H1 (cell line): ENCODE measurements at regions not wholly inside any gene's neighbourhood (a gene's known extent, or its start where the extent isn't known, plus 50 kb on each side); places are given as distances from the start of the nearest gene placed in this dataset.

ENCODE experiments used
- CTCF ChIA-PET: fragments of 300-600 bp; sonication (Branson Sonifier 250); formaldehyde crosslinking; loops from one replicate; lab custom pipeline; 2021; ENCODE audit not compliant: partially characterized antibody; lab: Charles Lee
- POLR2A ChIA-PET: fragments of 300-600 bp; sonication (Branson Sonifier 250); formaldehyde crosslinking; loops from one replicate; lab custom pipeline; 2021; ENCODE audit warnings: inconsistent platforms; ENCODE audit not compliant: partially characterized antibody; lab: Charles Lee
- DNase-seq, 2 experiments: peaks; one replicate each; pipeline versions ENCODE4 v3.0.0 to v3.0.0-alpha.2; 2010 to 2022; ENCODE audit warnings: low spot score in 2 of 2, low read depth in 1 of 2, mixed read lengths in 1 of 2
- FAIRE-seq: peaks from 2 replicates; lab custom pipeline; 2011; peaks lifted over from hg19 to GRCh38; lab: Jason Lieb, UNC
- H2AFZ ChIP-seq: 2 replicates; pipeline ENCODE4 v1.8.1; 2012; ENCODE audit warnings: low read length, inconsistent platforms
- H2AK5ac ChIP-seq: 2 replicates; pipeline ENCODE4 v1.6.1; 2013; ENCODE audit warnings: low read depth, low read length
- H2BK120ac ChIP-seq: replicated peaks from 2 replicates; pipeline ENCODE3; 2013; ENCODE audit warnings: low read depth, low read length, inconsistent platforms
- H2BK12ac ChIP-seq: 2 replicates; pipeline ENCODE4 v1.6.1; 2013; ENCODE audit warnings: low read depth, low read length
- H2BK15ac ChIP-seq: 2 replicates; pipeline ENCODE4 v1.6.1; 2013; ENCODE audit warnings: low read length
- H2BK20ac ChIP-seq: 2 replicates; pipeline ENCODE4 v1.6.1; 2013; ENCODE audit warnings: low read length
- H2BK5ac ChIP-seq: 2 replicates; pipeline ENCODE4 v1.6.1; 2013; ENCODE audit warnings: low read depth, low read length
- H3K14ac ChIP-seq: 2 replicates; pipeline ENCODE4 v1.6.1; 2013; ENCODE audit warnings: inconsistent platforms; ENCODE audit not compliant: insufficient read length
- H3K18ac ChIP-seq: 2 replicates; pipeline ENCODE4 v1.6.1; 2013; ENCODE audit warnings: low read length; ENCODE audit errors: extremely low read depth
- H3K23ac ChIP-seq: 2 replicates; pipeline ENCODE4 v1.6.1; 2013; ENCODE audit warnings: inconsistent platforms; ENCODE audit not compliant: insufficient read length
- H3K23me2 ChIP-seq: 2 replicates; pipeline ENCODE4 v1.6.1; 2013; ENCODE audit warnings: low read depth, low read length
- H3K27ac ChIP-seq: 2 replicates; pipeline ENCODE4 v1.6.1; 2011; ENCODE audit warnings: low read depth, low read length, inconsistent platforms
- H3K27me3 ChIP-seq, 4 experiments: replicated peaks in 1 of 4; 1 replicate in 1 of 4; 2 replicates in 3 of 4; pipeline versions ENCODE4 v1.6.1 to v1.8.1; 2011 to 2013; ENCODE audit warnings: low read length in 3 of 4, mild to moderate bottlenecking in 3 of 4, inconsistent platforms in 2 of 4, mixed read lengths in 2 of 4, moderate library complexity in 1 of 4; ENCODE audit not compliant: control insufficient read depth in 3 of 4, insufficient read depth in 3 of 4; ENCODE audit errors: extremely low read depth in 1 of 4
- H3K36me3 ChIP-seq, 4 experiments: 2 replicates each; pipeline versions ENCODE4 v1.6.1 to v1.8.1; 2011 to 2013; ENCODE audit warnings: mild to moderate bottlenecking in 4 of 4, low read length in 3 of 4, moderate library complexity in 2 of 4, control low read depth in 1 of 4, inconsistent platforms in 1 of 4; ENCODE audit not compliant: insufficient read depth in 4 of 4, control insufficient read depth in 2 of 4
- H3K4ac ChIP-seq: replicated peaks from 2 replicates; pipeline ENCODE3; 2013; ENCODE audit warnings: low read length, low read depth, mixed read lengths, inconsistent platforms; ENCODE audit not compliant: insufficient read length
- H3K4me1 ChIP-seq, 4 experiments: replicated peaks in 1 of 4; 1 replicate in 1 of 4; 2 replicates in 3 of 4; pipeline versions ENCODE4 v1.6.1 to v1.8.1; 2011 to 2013; ENCODE audit warnings: low read length in 3 of 4, inconsistent platforms in 2 of 4, mixed read lengths in 1 of 4; ENCODE audit not compliant: insufficient read depth in 4 of 4, control insufficient read depth in 3 of 4
- H3K4me2 ChIP-seq, 2 experiments: 2 replicates each; pipeline versions ENCODE4 v1.6.1 to v1.8.1; 2011 to 2013; ENCODE audit warnings: low read depth in 2 of 2, low read length in 2 of 2, control low read depth in 1 of 2, inconsistent platforms in 1 of 2, mild to moderate bottlenecking in 1 of 2; ENCODE audit not compliant: insufficient read depth in 1 of 2
- H3K4me3 ChIP-seq, 4 experiments: fragments of 200-600, 300-600 bp in 1 of 4; sonication (generic), shearing (Covaris generic), sonication (Bioruptor Twin) in 1 of 4; 2 replicates each; pipeline versions ENCODE4 v1.5.1 to v1.8.1; 2011 to 2016; ENCODE audit warnings: low read length in 4 of 4, low read depth in 3 of 4, control low read depth in 2 of 4, inconsistent platforms in 2 of 4, mild to moderate bottlenecking in 2 of 4, mixed read lengths in 1 of 4, moderate library complexity in 1 of 4; ENCODE audit not compliant: insufficient read depth in 2 of 4; ENCODE audit errors: extremely low read depth in 1 of 4
- H3K56ac ChIP-seq: replicated peaks from 2 replicates; pipeline ENCODE3; 2013; ENCODE audit warnings: low read depth, mild to moderate bottlenecking, mixed read lengths, low read length, inconsistent platforms; ENCODE audit not compliant: insufficient read length
- H3K79me1 ChIP-seq: 2 replicates; pipeline ENCODE4 v1.6.1; 2013; ENCODE audit warnings: low read depth, low read length, control low read depth
- H3K79me2 ChIP-seq, 2 experiments: 2 replicates each; pipeline versions ENCODE4 v1.6.1 to v1.8.1; 2012 to 2013; ENCODE audit warnings: low read length in 2 of 2, mild to moderate bottlenecking in 2 of 2, inconsistent platforms in 1 of 2; ENCODE audit not compliant: insufficient read depth in 2 of 2, control insufficient read depth in 1 of 2
- H3K9ac ChIP-seq, 4 experiments: replicated peaks in 1 of 4; 1 replicate in 1 of 4; 2 replicates in 3 of 4; pipeline versions ENCODE4 v1.6.1 to v1.8.1; 2011 to 2013; ENCODE audit warnings: low read depth in 3 of 4, low read length in 3 of 4, control low read depth in 2 of 4, mild to moderate bottlenecking in 2 of 4, moderate library complexity in 2 of 4, inconsistent platforms in 1 of 4; ENCODE audit errors: extremely low read depth in 1 of 4
- H3K9me3 ChIP-seq, 2 experiments: 2 replicates each; pipeline versions ENCODE4 v1.6.1 to v1.8.1; 2012 to 2013; ENCODE audit warnings: mild to moderate bottlenecking in 2 of 2, moderate library complexity in 2 of 2, control low read depth in 1 of 2, inconsistent platforms in 1 of 2, low read depth in 1 of 2, low read length in 1 of 2, mixed read lengths in 1 of 2; ENCODE audit not compliant: insufficient read depth in 2 of 2
- H4K20me1 ChIP-seq, 2 experiments: replicated peaks in 1 of 2; 2 replicates each; pipeline versions ENCODE3 to v1.8.1; 2011 to 2013; ENCODE audit warnings: inconsistent platforms in 2 of 2, low read length in 2 of 2, mild to moderate bottlenecking in 1 of 2; ENCODE audit not compliant: insufficient read depth in 2 of 2, control insufficient read depth in 1 of 2
- H4K5ac ChIP-seq: 2 replicates; pipeline ENCODE4 v1.6.1; 2013; ENCODE audit warnings: low read length, low read depth, mixed read lengths, inconsistent platforms; ENCODE audit not compliant: insufficient read length
- H4K8ac ChIP-seq: 2 replicates; pipeline ENCODE4 v1.8.0; 2013; ENCODE audit warnings: mild to moderate bottlenecking, moderate library complexity, low read length, inconsistent platforms; ENCODE audit not compliant: insufficient read depth; ENCODE audit errors: extremely low read depth
- H4K91ac ChIP-seq: replicated peaks from 2 replicates; pipeline ENCODE3; 2013; ENCODE audit warnings: low read length, mixed read lengths, inconsistent platforms; ENCODE audit not compliant: insufficient read length
- KDM4A ChIP-seq: IDR thresholded peaks from one replicate; pipeline ENCODE4 v1.7.1; 2012; ENCODE audit warnings: low read depth, mild to moderate bottlenecking, moderate library complexity, low read length, inconsistent platforms; ENCODE audit not compliant: severe bottlenecking
- RAD21 ChIP-seq, 2 experiments: IDR thresholded peaks in 1 of 2; conservative IDR thresholded peaks in 1 of 2; 2 replicates each; pipeline ENCODE4 v1.6.1; 2011; ENCODE audit warnings: low read depth in 2 of 2, low read length in 2 of 2, improper control_type of control experiment in 1 of 2, inconsistent platforms in 1 of 2, mild to moderate bottlenecking in 1 of 2, moderate library complexity in 1 of 2
- RBBP5 ChIP-seq: IDR thresholded peaks from 2 replicates; pipeline ENCODE4 v1.7.1; 2012; ENCODE audit warnings: low read depth, mild to moderate bottlenecking, inconsistent platforms, low read length, moderate library complexity, borderline replicate concordance

DNA sequence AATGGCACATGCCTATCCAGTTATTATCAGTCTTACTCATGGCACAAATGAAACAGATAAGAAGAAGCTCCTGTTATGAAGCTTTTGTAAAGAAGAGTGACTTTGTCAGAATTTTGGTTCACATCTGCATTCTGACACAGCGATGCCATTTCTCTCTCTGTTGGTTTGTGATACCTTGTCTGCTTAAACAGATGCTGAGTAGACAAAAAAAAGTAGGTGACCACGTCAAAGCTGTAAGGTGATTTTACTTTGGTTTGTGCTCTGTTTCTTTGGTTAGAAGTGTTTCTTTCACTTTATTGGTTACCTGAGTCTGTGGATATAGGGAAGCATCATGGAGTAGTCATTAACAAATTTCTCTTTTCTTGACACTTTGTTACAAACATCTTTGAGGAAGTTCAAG, 422.3 kb upstream of the ADAMTSL1 start (continued):
- no peak for TF ChIP-seq RAD21 (IDR thresholded peaks at IDR 0.05 in 1 of 2, conservative IDR thresholded peaks at IDR 0.05 in 1 of 2; ENCODE audit: low read depth in 2 of 2, low read length in 2 of 2)

DNA sequence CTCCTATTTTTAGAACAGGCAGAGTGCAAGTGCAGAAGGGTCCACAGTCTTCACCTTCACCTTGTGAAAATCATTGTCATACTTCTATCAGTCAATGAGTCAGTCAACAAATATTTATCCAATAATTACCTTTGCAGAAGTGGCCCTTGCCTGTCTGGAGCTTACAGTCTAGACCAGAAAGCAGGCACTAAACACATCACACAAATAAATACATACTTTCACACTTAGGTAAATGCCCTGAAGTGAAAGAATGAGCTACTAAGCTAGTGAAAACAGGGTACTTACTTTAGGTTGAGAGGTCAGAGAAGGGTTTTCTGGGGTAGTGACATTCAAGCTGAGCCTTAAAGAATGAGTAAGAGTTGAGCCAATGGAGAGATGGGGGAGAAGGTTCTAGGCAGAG, 421.9 kb upstream of the ADAMTSL1 start:
- CTCF ChIA-PET = interaction anchor here (0.7 to 1.4 kb wide), 6 partner anchors 9 to 1426 kb away, joined by 3 to 5 read pairs (median 3); no protein-coding TSS in a partner anchor
- no peak overlapping the region for H3K18ac ChIP-seq
- no peak overlapping the region for H3K14ac ChIP-seq
- no peaks in the 10 kb centered on the region for H3K23me2 ChIP-seq
- H2BK120ac ChIP-seq = no peak overlapping the region
- no peaks in the 10 kb centered on the region for H3K79me2 ChIP-seq
- DNase-seq (no peak), FAIRE-seq (no peak)
- H3K4me1 ChIP-seq = no peaks in the 10 kb centered on the region
- H3K27me3 ChIP-seq = no peaks in the 10 kb centered on the region
- POLR2A ChIA-PET = no interaction called here
- H3K4me3 ChIP-seq = no peak overlapping the region
- H3K56ac ChIP-seq = no peak overlapping the region
- no peaks in the 10 kb centered on the region for H3K9me3 ChIP-seq
- H4K5ac ChIP-seq = no peak overlapping the region
- no peak overlapping the region for H3K4ac ChIP-seq
- no peak overlapping the region for H4K8ac ChIP-seq
- H3K4me2 ChIP-seq = no peak overlapping the region
- H3K23ac ChIP-seq = no peak overlapping the region
- no peak overlapping the region for H4K91ac ChIP-seq
- H3K27ac ChIP-seq = no peak overlapping the region
- TF ChIP-seq RBBP5 (no peak), KDM4A (no peak)
- no peak overlapping the region for H2BK15ac ChIP-seq
- no peaks in the 10 kb centered on the region for H3K79me1 ChIP-seq
- H2BK12ac ChIP-seq = no peak overlapping the region
- H2BK5ac ChIP-seq = no peak overlapping the region
- no peak overlapping the region for H2AK5ac ChIP-seq
- H3K9ac ChIP-seq = no peak overlapping the region
- H4K20me1 ChIP-seq = no peaks in the 10 kb centered on the region
- H2AFZ ChIP-seq = no peak overlapping the region
- H2BK20ac ChIP-seq = no peak overlapping the region
- no peaks in the 10 kb centered on the region for H3K36me3 ChIP-seq
